Astrocyte (in vitro differentiated cells and primary cell): ENCODE measurements at regions not wholly inside any gene's neighbourhood (a gene's known extent, or its start where the extent isn't known, plus 50 kb on each side); places are given as distances from the start of the nearest gene placed in this dataset.

Experiments
- DNase-seq: peaks from one replicate; pipeline ENCODE4 v3.0.0-alpha.2; 2010; ENCODE audit warnings: low read depth
- FAIRE-seq: peaks from 2 replicates; lab custom pipeline; 2011; peaks lifted over from hg19 to GRCh38; lab: Jason Lieb, UNC
- H2AFZ ChIP-seq: 2 replicates; pipeline ENCODE4 v1.6.0; 2012; ENCODE audit warnings: low read depth, low read length, inconsistent platforms
- H3K27ac ChIP-seq: 2 replicates; pipeline ENCODE4 v1.5.1; 2011; ENCODE audit warnings: low read depth, low read length, inconsistent platforms
- H3K27me3 ChIP-seq: 2 replicates; pipeline ENCODE4 v1.6.0; 2011; ENCODE audit warnings: low read length, inconsistent platforms; ENCODE audit not compliant: insufficient read depth
- H3K36me3 ChIP-seq: 2 replicates; pipeline ENCODE4 v1.5.1; 2011; ENCODE audit warnings: low read length, inconsistent platforms; ENCODE audit not compliant: insufficient read depth
- H3K4me1 ChIP-seq: 2 replicates; pipeline ENCODE4 v1.5.1; 2011; ENCODE audit warnings: low read length, inconsistent platforms; ENCODE audit not compliant: insufficient read depth
- H3K4me2 ChIP-seq: 2 replicates; pipeline ENCODE4 v1.6.0; 2012; ENCODE audit warnings: low read length, inconsistent platforms
- H3K4me3 ChIP-seq: 2 replicates; pipeline ENCODE4 v1.5.1; 2011; ENCODE audit warnings: low read depth, mild to moderate bottlenecking, low read length, inconsistent platforms; ENCODE audit not compliant: insufficient read depth
- H3K79me2 ChIP-seq: 2 replicates; pipeline ENCODE4 v1.6.0; 2012; ENCODE audit warnings: mild to moderate bottlenecking, low read length, inconsistent platforms; ENCODE audit not compliant: insufficient read depth
- H3K9ac ChIP-seq: 2 replicates; pipeline ENCODE4 v1.6.0; 2012; ENCODE audit warnings: mild to moderate bottlenecking, low read length, inconsistent platforms
- H3K9me3 ChIP-seq: 2 replicates; pipeline ENCODE4 v1.5.1; 2012; ENCODE audit warnings: low read depth, mild to moderate bottlenecking, low read length, inconsistent platforms; ENCODE audit not compliant: insufficient read depth
- H4K20me1 ChIP-seq: 2 replicates; pipeline ENCODE4 v1.6.0; 2012; ENCODE audit warnings: low read length, inconsistent platforms; ENCODE audit not compliant: insufficient read depth
- H3K27ac Mint-ChIP-seq: one replicate; pipeline ENCODE4 v1.8.0; 2021; ENCODE audit warnings: mild to moderate bottlenecking, mixed read lengths; ENCODE audit not compliant: unreplicated experiment
- H3K27me3 Mint-ChIP-seq: one replicate; pipeline ENCODE4 v1.8.0; 2021; ENCODE audit warnings: low read depth, mixed read lengths; ENCODE audit not compliant: unreplicated experiment
- H3K36me3 Mint-ChIP-seq: one replicate; pipeline ENCODE4 v1.8.0; 2021; ENCODE audit warnings: low read depth, mixed read lengths; ENCODE audit not compliant: unreplicated experiment
- H3K4me1 Mint-ChIP-seq: one replicate; pipeline ENCODE4 v1.8.0; 2021; ENCODE audit warnings: low read depth, mixed read lengths; ENCODE audit not compliant: unreplicated experiment
- H3K4me3 Mint-ChIP-seq: one replicate; pipeline ENCODE4 v1.8.0; 2021; ENCODE audit warnings: mild to moderate bottlenecking, moderate library complexity, mixed read lengths; ENCODE audit not compliant: unreplicated experiment
- H3K9me3 Mint-ChIP-seq: one replicate; pipeline ENCODE4 v1.8.0; 2021; ENCODE audit warnings: mild to moderate bottlenecking, mixed read lengths; ENCODE audit not compliant: unreplicated experiment
- CTCF ChIP-seq: IDR thresholded peaks from 2 replicates; pipeline ENCODE4 v1.5.1; 2011; ENCODE audit warnings: low read depth, mild to moderate bottlenecking, inconsistent platforms, low read length, moderate library complexity; ENCODE audit not compliant: insufficient read depth
- EZH2 ChIP-seq: IDR thresholded peaks from 2 replicates; pipeline ENCODE4 v1.6.1; 2012; ENCODE audit warnings: mild to moderate bottlenecking, low read length, inconsistent platforms; ENCODE audit not compliant: insufficient read depth

GRCh38 chr11:80586464-80586863 lies 1145.6 kb upstream of the TENM4 start:
- Mint-ChIP-seq H3K4me1 (peaks cover 6% of the 10 kb centered on the region), H3K4me3 (no peak overlapping the region), H3K9me3 (no peaks in the 10 kb centered on the region), H3K27ac (no peak overlapping the region), H3K27me3 (no peaks in the 10 kb centered on the region), H3K36me3 (no peaks in the 10 kb centered on the region)
- H3K79me2 ChIP-seq, result no peaks in the 10 kb centered on the region
- no peaks in the 10 kb centered on the region for H3K36me3 ChIP-seq
- TF ChIP-seq CTCF, result no peak
- no peak for TF ChIP-seq EZH2
- no peaks in the 10 kb centered on the region for H3K27me3 ChIP-seq
- no peak overlapping the region for H3K9ac ChIP-seq
- H2AFZ ChIP-seq, result no peak overlapping the region
- H3K27ac ChIP-seq, result no peak overlapping the region
- peak overlapping the region; percentile 55 for H3K4me2 ChIP-seq
- FAIRE-seq, result no peak
- peaks cover 6% of the 10 kb centered on the region for H3K4me1 ChIP-seq
- H3K9me3 ChIP-seq, result no peaks in the 10 kb centered on the region
- no peaks in the 10 kb centered on the region for H4K20me1 ChIP-seq
- no peak overlapping the region for H3K4me3 ChIP-seq
- peak; percentile 52 for DNase-seq

GRCh38 chr11:80584661-80585060 lies 1143.8 kb upstream of the TENM4 start:
- Mint-ChIP-seq H3K27ac (no peak overlapping the region), H3K36me3 (no peaks in the 10 kb centered on the region), H3K27me3 (no peaks in the 10 kb centered on the region), H3K9me3 (no peaks in the 10 kb centered on the region), H3K4me3 (no peak overlapping the region), H3K4me1 (peaks cover 6% of the 10 kb centered on the region)
- peaks cover 6% of the 10 kb centered on the region for H3K4me1 ChIP-seq
- no peaks in the 10 kb centered on the region for H3K79me2 ChIP-seq
- H3K36me3 ChIP-seq, result no peaks in the 10 kb centered on the region
- no peak overlapping the region for H3K9ac ChIP-seq
- FAIRE-seq, result no peak
- no peak overlapping the region for H3K27ac ChIP-seq
- TF ChIP-seq CTCF, result no peak
- no peak for TF ChIP-seq EZH2
- H3K9me3 ChIP-seq, result no peaks in the 10 kb centered on the region
- H4K20me1 ChIP-seq, result no peaks in the 10 kb centered on the region
- H3K4me3 ChIP-seq, result no peak overlapping the region
- no peak overlapping the region for H3K4me2 ChIP-seq
- H3K27me3 ChIP-seq, result no peaks in the 10 kb centered on the region
- no peak overlapping the region for H2AFZ ChIP-seq
- no peak for DNase-seq

GRCh38 chr11:80569832-80570231 lies 1129.0 kb upstream of the TENM4 start:
- no peak for TF ChIP-seq EZH2
- TF ChIP-seq CTCF, result no peak
- H3K79me2 ChIP-seq, result no peaks in the 10 kb centered on the region
- H3K27me3 ChIP-seq, result no peaks in the 10 kb centered on the region
- no peaks in the 10 kb centered on the region for H3K4me1 ChIP-seq
- H3K4me1 Mint-ChIP-seq, result no peaks in the 10 kb centered on the region
- no peaks in the 10 kb centered on the region for H4K20me1 ChIP-seq
- H3K36me3 ChIP-seq, result no peaks in the 10 kb centered on the region
- H3K27me3 Mint-ChIP-seq, result no peaks in the 10 kb centered on the region
- no peak overlapping the region for H3K4me2 ChIP-seq
- H3K9ac ChIP-seq, result no peak overlapping the region
- no peak overlapping the region for H2AFZ ChIP-seq
- peaks cover 5% of the 10 kb centered on the region for H3K9me3 Mint-ChIP-seq
- no peak overlapping the region for H3K4me3 Mint-ChIP-seq
- H3K36me3 Mint-ChIP-seq, result no peaks in the 10 kb centered on the region
- H3K27ac ChIP-seq, result no peak overlapping the region
- no peak overlapping the region for H3K27ac Mint-ChIP-seq
- no peaks in the 10 kb centered on the region for H3K9me3 ChIP-seq
- no peak overlapping the region for H3K4me3 ChIP-seq
- FAIRE-seq, result no peak
- no peak for DNase-seq
